ENCODE measurements at regions not wholly inside any gene's neighbourhood (a gene's known extent, or its start where the extent isn't known, plus 50 kb on each side); places are given as distances from the start of the nearest gene placed in this dataset.
"Not testable (repeated sequence)": the region's sequence is repeated elsewhere in the genome, so short reads cannot be mapped to it uniquely, and the experiment has no call there.

- H3K79me2 ChIP-seq (replicated peaks; ENCODE audit: insufficient read depth, low read length), result no peaks in the 10 kb centered on the region
- TF ChIP-seq EP300 (conservative IDR thresholded peaks at IDR 0.05; ENCODE audit: poor library complexity, severe bottlenecking) (no peak), TAF1 (IDR thresholded peaks at IDR 0.05; ENCODE audit: low read depth) (no peak), EZH2 (IDR thresholded peaks at IDR 0.05; ENCODE audit: borderline replicate concordance, insufficient read depth, low read length, poor library complexity, severe bottlenecking) (no peak), REST (IDR thresholded peaks at IDR 0.05; ENCODE audit: borderline replicate concordance) (no peak), RAD21 (conservative IDR thresholded peaks at IDR 0.05) (no peak), POLR2AphosphoS5 (IDR thresholded peaks at IDR 0.05) (no peak), SMC3 (conservative IDR thresholded peaks at IDR 0.05; ENCODE audit: poor library complexity) (no peak), MXI1 (conservative IDR thresholded peaks at IDR 0.05; ENCODE audit: poor library complexity, severe bottlenecking) (no peak), CTCF (IDR thresholded peaks at IDR 0.05; ENCODE audit: poor library complexity, severe bottlenecking) (no peak)
- no peaks in the 10 kb centered on the region for H3K27me3 ChIP-seq (ENCODE audit: insufficient read depth, low read depth, low read length)
- H3F3A ChIP-seq (ENCODE audit: insufficient read depth, low read length, poor library complexity, severe bottlenecking), result no peaks in the 10 kb centered on the region
- no peak overlapping the region for H3K4me2 ChIP-seq (ENCODE audit: low read length)
- H3K9me2 ChIP-seq (ENCODE audit: insufficient read depth, low read length), result no peaks in the 10 kb centered on the region
- no peaks in the 10 kb centered on the region for H3K36me3 ChIP-seq (ENCODE audit: insufficient read depth, low read length)
- H3K9me3 ChIP-seq (ENCODE audit: low read length), result no peaks in the 10 kb centered on the region
- no peak overlapping the region for H3K4me3 ChIP-seq (ENCODE audit: low read length)
- no peak overlapping the region for H3K27ac ChIP-seq (ENCODE audit: low read length)
- no peak overlapping the region for H2AFZ ChIP-seq (ENCODE audit: low read depth, low read length)
- no peaks in the 10 kb centered on the region for H4K20me1 ChIP-seq (ENCODE audit: insufficient read depth)
- no peak overlapping the region for H3K9ac ChIP-seq (ENCODE audit: low read length)
Observed at GRCh38 chr3:137335478-137335877, 377.7 kb downstream of the IL20RB start.

- H3K36me3 ChIP-seq (ENCODE audit: insufficient read depth, low read length); H3K9me3 ChIP-seq (ENCODE audit: low read length); H3K27ac ChIP-seq (ENCODE audit: low read length); H3K79me2 ChIP-seq (replicated peaks; ENCODE audit: insufficient read depth, low read length); H3K9ac ChIP-seq (ENCODE audit: low read length); H3K4me2 ChIP-seq (ENCODE audit: low read length); H3K4me3 ChIP-seq (ENCODE audit: low read length); H3K9me2 ChIP-seq (ENCODE audit: insufficient read depth, low read length); H4K20me1 ChIP-seq (ENCODE audit: insufficient read depth); H3K27me3 ChIP-seq (ENCODE audit: insufficient read depth, low read depth, low read length); H2AFZ ChIP-seq (ENCODE audit: low read depth, low read length); H3F3A ChIP-seq (ENCODE audit: insufficient read depth, low read length, poor library complexity, severe bottlenecking): not testable (repeated sequence)
Observed at GRCh38 chr3:137338400-137338799, 380.6 kb downstream of the IL20RB start.

- no peak for TF ChIP-seq TAF1 (IDR thresholded peaks at IDR 0.05; ENCODE audit: low read depth)
- TF ChIP-seq SMC3 (conservative IDR thresholded peaks at IDR 0.05; ENCODE audit: poor library complexity), result no peak
- no peak for TF ChIP-seq MXI1 (conservative IDR thresholded peaks at IDR 0.05; ENCODE audit: poor library complexity, severe bottlenecking)
- no peak for TF ChIP-seq CTCF (IDR thresholded peaks at IDR 0.05; ENCODE audit: poor library complexity, severe bottlenecking)
- TF ChIP-seq RAD21 (conservative IDR thresholded peaks at IDR 0.05), result no peak
- no peak for TF ChIP-seq POLR2AphosphoS5 (IDR thresholded peaks at IDR 0.05)
- TF ChIP-seq EP300 (conservative IDR thresholded peaks at IDR 0.05; ENCODE audit: poor library complexity, severe bottlenecking), result no peak
- no peak for TF ChIP-seq REST (IDR thresholded peaks at IDR 0.05; ENCODE audit: borderline replicate concordance)
- H3K9me3 ChIP-seq (ENCODE audit: low read length), result no peaks in the 10 kb centered on the region
Observed at GRCh38 chr3:137343283-137343682, 385.5 kb downstream of the IL20RB start.

More at GRCh38 chr3:137343283-137343682, 385.5 kb downstream of the IL20RB start:
- no peak overlapping the region for H3K4me2 ChIP-seq (ENCODE audit: low read length)
- H3K9me2 ChIP-seq (ENCODE audit: insufficient read depth, low read length), result no peaks in the 10 kb centered on the region
- no peaks in the 10 kb centered on the region for H3K27me3 ChIP-seq (ENCODE audit: insufficient read depth, low read depth, low read length)
- no peaks in the 10 kb centered on the region for H3K36me3 ChIP-seq (ENCODE audit: insufficient read depth, low read length)
- H2AFZ ChIP-seq (ENCODE audit: low read depth, low read length), result no peak overlapping the region
- H3K27ac ChIP-seq (ENCODE audit: low read length), result no peak overlapping the region
- no peaks in the 10 kb centered on the region for H3F3A ChIP-seq (ENCODE audit: insufficient read depth, low read length, poor library complexity, severe bottlenecking)
- H3K79me2 ChIP-seq (replicated peaks; ENCODE audit: insufficient read depth, low read length), result no peaks in the 10 kb centered on the region
- no peaks in the 10 kb centered on the region for H4K20me1 ChIP-seq (ENCODE audit: insufficient read depth)
- no peak overlapping the region for H3K4me3 ChIP-seq (ENCODE audit: low read length)
- H3K9ac ChIP-seq (ENCODE audit: low read length), result no peak overlapping the region

Data from neural cell (in vitro differentiated cells).